Retinal pigment epithelial cell (primary cell): ENCODE measurements at regions not wholly inside any gene's neighbourhood (a gene's known extent, or its start where the extent isn't known, plus 50 kb on each side); places are given as distances from the start of the nearest gene placed in this dataset.
"Not testable (repeated sequence)": the region's sequence is repeated elsewhere in the genome, so short reads cannot be mapped to it uniquely, and the experiment has no call there.

Experiments
- DNase-seq: peaks from one replicate; pipeline ENCODE4 v3.0.0-alpha.2; 2010; ENCODE audit warnings: low read depth
- H3K4me3 ChIP-seq: 2 replicates; pipeline ENCODE4 v1.5.1; 2011; ENCODE audit warnings: mild to moderate bottlenecking, low read length, control low read depth, moderate library complexity
- CTCF ChIP-seq: conservative IDR thresholded peaks from 2 replicates; pipeline ENCODE4 v1.5.1; 2011; ENCODE audit warnings: low read depth, low read length, control low read depth, inconsistent platforms

GRCh38 chr15:69701198-69701597 is 248.6 kb downstream of the RPLP1 start:
- TF ChIP-seq CTCF: no peak

GRCh38 chr15:69703532-69704187 is 251.0 kb downstream of the RPLP1 start:
- no peak overlapping the region for H3K4me3 ChIP-seq
- TF ChIP-seq CTCF: no peak
- peak; percentile 84 for DNase-seq

More at GRCh38 chr15:69701198-69701597, 248.6 kb downstream of the RPLP1 start:
- DNase-seq: no peak
- no peak overlapping the region for H3K4me3 ChIP-seq

- no peak overlapping the region for H3K4me3 ChIP-seq
- no peak for TF ChIP-seq CTCF
- no peak for DNase-seq
Observed at GRCh38 chr15:69704229-69704628, 251.6 kb downstream of the RPLP1 start.

- DNase-seq: no peak
- no peak for TF ChIP-seq CTCF
Observed at GRCh38 chr15:69704700-69705099, 252.1 kb downstream of the RPLP1 start.

GRCh38 chr15:69706353-69707097 is 253.9 kb downstream of the RPLP1 start:
- DNase-seq: no peak
- no peak overlapping the region for H3K4me3 ChIP-seq
- TF ChIP-seq CTCF: no peak

More at GRCh38 chr15:69704700-69705099, 252.1 kb downstream of the RPLP1 start:
- no peak overlapping the region for H3K4me3 ChIP-seq

- not testable (repeated sequence) for H3K4me3 ChIP-seq
Observed at GRCh38 chr15:69707241-69707640, 254.6 kb downstream of the RPLP1 start.

GRCh38 chr15:69708436-69709122 is 256.0 kb downstream of the RPLP1 start:
- H3K4me3 ChIP-seq, DNase-seq: not testable (repeated sequence)

More at GRCh38 chr15:69707241-69707640, 254.6 kb downstream of the RPLP1 start:
- not testable (repeated sequence) for DNase-seq
